ENCODE measurements at regions not wholly inside any gene's neighbourhood (a gene's known extent, or its start where the extent isn't known, plus 50 kb on each side); places are given as distances from the start of the nearest gene placed in this dataset.

DNA sequence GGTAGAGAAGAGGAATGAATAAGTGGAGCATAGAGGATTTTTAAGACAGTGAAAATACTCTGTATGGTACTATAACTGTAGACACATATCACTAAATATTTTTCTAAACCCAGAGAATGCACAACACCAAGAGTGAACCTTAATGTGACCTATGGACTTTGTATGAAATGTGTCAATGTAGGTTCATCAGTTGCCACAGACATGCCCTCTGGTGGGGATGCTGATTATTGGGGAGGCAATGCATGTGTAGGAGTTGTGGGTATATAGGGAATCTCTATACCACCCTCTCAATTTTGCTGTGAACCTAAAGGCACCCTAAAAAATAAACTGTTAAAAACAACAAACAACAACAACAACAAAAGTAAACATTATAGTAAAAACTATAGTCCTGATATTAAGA, 293.7 kb downstream of the RNF144B start:
- TF ChIP-seq CTCF (IDR thresholded peaks at IDR 0.05) = no peak
- H3K9ac ChIP-seq (ENCODE audit: low read depth in 2 of 2, low read length in 2 of 2) = no peak overlapping the region
- H3K4me1 ChIP-seq = no peaks in the 10 kb centered on the region
- no peaks in the 10 kb centered on the region for H3K27me3 ChIP-seq
- no peak overlapping the region for H3K4me3 ChIP-seq
- no peaks in the 10 kb centered on the region for H3K9me3 ChIP-seq
- DNase-seq = no peak
- intact Hi-C loops (cut with DNase I) = no loop called here
- no peaks in the 10 kb centered on the region for H3K36me3 ChIP-seq
- H3K27ac ChIP-seq = no peak overlapping the region

DNA sequence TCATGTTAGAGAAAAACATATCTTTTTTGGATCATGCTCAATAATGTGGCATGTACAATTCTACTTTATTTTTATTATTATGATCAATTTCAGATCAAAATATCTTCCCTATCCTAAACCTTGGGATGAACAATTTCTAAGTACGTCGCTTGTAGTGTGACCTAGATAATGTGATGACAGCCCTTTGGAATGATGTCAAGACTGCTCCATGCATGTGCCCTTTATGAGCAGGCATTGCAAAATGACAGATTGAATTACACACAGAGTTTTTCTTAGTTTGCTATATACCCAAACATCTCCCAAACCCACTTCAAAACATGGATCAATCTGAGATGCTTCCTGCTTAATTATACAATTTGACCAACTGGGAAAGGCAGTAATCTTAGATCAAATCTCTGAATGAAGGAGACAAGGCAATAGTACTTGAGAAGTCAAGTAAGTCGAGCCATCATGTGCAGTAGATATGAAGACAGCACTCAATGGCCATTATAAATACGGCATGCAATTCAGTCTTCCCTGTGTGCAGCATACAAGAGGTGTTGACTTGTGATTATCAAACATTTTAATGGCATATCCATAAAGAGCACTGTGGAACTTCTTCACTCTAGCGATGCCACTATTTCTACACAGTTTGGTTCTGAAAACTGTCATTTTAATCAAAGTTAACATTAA, 294.8 kb downstream of the RNF144B start:
- intact Hi-C loops (cut with DNase I) = no loop called here
- Histone ChIP-seq H3K9ac (ENCODE audit: low read depth in 2 of 2, low read length in 2 of 2) (no peak overlapping the region), H3K4me3 (no peak overlapping the region), H3K27me3 (no peaks in the 10 kb centered on the region), H3K36me3 (no peaks in the 10 kb centered on the region), H3K27ac (no peak overlapping the region), H3K9me3 (no peaks in the 10 kb centered on the region), H3K4me1 (no peaks in the 10 kb centered on the region)
- TF ChIP-seq CTCF (IDR thresholded peaks at IDR 0.05) = no peak
- DNase-seq = no peak

- TF ChIP-seq CTCF (IDR thresholded peaks at IDR 0.05) = no peak
- Histone ChIP-seq H3K9me3 (no peaks in the 10 kb centered on the region), H3K27me3 (no peaks in the 10 kb centered on the region), H3K4me3 (no peak overlapping the region), H3K4me1 (no peaks in the 10 kb centered on the region), H3K36me3 (no peaks in the 10 kb centered on the region), H3K27ac (no peak overlapping the region), H3K9ac (ENCODE audit: low read depth in 2 of 2, low read length in 2 of 2) (no peak overlapping the region)
- DNase-seq = no peak
- intact Hi-C loops (cut with DNase I) = no loop called here
Measured at GRCh38 chr6:18684343-18684742, 297.2 kb downstream of the RNF144B start.

GRCh38 chr6:18692929-18693685, 306.0 kb downstream of the RNF144B start:
- no peaks in the 10 kb centered on the region for H3K9me3 ChIP-seq
- no peak overlapping the region for H3K27ac ChIP-seq
- H3K36me3 ChIP-seq = no peaks in the 10 kb centered on the region
- DNase-seq = no peak
- H3K4me1 ChIP-seq = no peaks in the 10 kb centered on the region
- intact Hi-C loops (cut with DNase I) = no loop called here
- TF ChIP-seq CTCF (IDR thresholded peaks at IDR 0.05) = no peak
- H3K9ac ChIP-seq (ENCODE audit: low read depth in 2 of 2, low read length in 2 of 2) = no peak overlapping the region
- H3K4me3 ChIP-seq = no peak overlapping the region
- no peaks in the 10 kb centered on the region for H3K27me3 ChIP-seq

DNA sequence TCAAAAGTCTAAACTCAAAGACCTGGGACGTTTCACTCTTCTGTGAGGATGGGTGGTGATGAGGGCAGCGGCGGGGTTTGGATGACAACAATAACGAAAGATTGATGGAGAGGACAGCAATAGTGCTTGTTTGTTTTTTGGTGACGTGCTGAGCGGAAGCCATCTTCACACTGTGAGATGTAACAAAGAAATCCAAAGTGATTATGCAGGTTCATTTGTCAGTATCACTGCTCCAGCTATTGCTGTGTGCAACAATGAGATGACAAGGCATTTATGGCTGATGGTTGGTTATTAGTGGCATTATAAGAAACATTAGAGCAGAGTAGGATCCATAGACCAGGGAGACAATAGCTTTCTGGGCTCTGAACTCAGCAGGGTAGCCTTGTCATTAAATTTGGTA, 306.7 kb downstream of the RNF144B start:
- Histone ChIP-seq H3K27ac (no peak overlapping the region), H3K36me3 (no peaks in the 10 kb centered on the region), H3K4me3 (no peak overlapping the region), H3K9me3 (no peaks in the 10 kb centered on the region), H3K9ac (ENCODE audit: low read depth in 2 of 2, low read length in 2 of 2) (no peak overlapping the region), H3K4me1 (no peaks in the 10 kb centered on the region), H3K27me3 (no peaks in the 10 kb centered on the region)
- no peak for DNase-seq
- intact Hi-C loops (cut with DNase I) = no loop called here
- no peak for TF ChIP-seq CTCF (IDR thresholded peaks at IDR 0.05)
